T-helper 2 cell (primary cell): ENCODE measurements at regions not wholly inside any gene's neighbourhood (a gene's known extent, or its start where the extent isn't known, plus 50 kb on each side); places are given as distances from the start of the nearest gene placed in this dataset.
A peak's percentile ranks its signal among the peaks of the same experiment; 100 is the strongest.

Experiments used
- DNase-seq, 5 experiments: peaks; one replicate each; pipeline versions ENCODE4 v3.0.0 to v3.0.0-alpha.2; 2012 to 2022

DNA sequence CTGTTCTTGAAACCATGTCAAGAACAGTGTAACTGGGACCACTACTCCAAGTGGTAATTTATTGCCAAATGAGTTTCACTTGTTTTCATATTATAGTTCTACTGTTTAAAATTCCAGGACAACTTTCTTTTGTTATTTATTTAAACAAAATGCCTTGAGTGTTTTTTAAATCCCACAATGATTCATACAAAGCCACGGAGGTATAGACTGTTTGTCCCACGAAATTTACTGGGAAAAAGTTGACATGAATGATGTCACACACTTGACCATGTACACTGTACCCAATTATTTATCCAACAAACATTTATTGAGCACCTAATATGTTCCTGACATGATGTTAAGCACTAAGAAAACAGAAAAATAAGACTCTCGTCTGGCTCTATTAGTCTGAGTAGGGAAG, 243.9 kb upstream of the SIX2 start:
- no peak for DNase-seq

- no peak for DNase-seq
Measured at GRCh38 chr2:45250176-45250575, 240.9 kb upstream of the SIX2 start.

- DNase-seq = no peak
Measured at GRCh38 chr2:45248214-45248613, 239.0 kb upstream of the SIX2 start.

GRCh38 chr2:45244928-45245327, 235.7 kb upstream of the SIX2 start:
- DNase-seq = no peak

DNA sequence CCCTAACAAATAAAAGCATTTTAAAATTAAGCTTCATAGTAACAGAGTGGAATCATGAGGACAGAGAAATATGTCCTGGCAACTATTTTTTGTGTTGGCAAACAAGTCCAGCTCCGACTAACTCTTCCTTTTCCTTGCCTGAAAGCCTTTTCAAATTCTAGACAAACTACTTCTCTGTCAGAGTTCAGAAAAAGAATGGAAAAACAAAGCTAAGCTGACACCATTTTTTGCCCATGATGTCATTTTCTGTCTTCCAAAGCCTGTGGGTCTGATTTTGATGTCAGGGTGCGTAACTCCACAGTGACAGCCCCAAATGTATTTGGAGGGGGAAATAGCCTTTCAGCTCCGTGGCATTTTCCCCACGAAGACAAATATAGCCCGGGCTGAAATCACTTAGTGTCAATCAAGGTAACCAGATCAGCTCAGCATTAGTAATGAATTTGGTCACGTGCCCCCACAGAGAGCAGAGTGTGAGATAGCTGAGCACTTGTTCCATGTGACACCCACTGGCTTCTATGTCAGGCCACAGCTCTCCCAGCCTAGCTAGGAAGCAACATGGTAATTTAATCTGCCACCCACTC, 233.0 kb upstream of the SIX2 start:
- no peak for DNase-seq

GRCh38 chr2:45241061-45241561, 231.9 kb upstream of the SIX2 start:
- no peak for DNase-seq

DNA sequence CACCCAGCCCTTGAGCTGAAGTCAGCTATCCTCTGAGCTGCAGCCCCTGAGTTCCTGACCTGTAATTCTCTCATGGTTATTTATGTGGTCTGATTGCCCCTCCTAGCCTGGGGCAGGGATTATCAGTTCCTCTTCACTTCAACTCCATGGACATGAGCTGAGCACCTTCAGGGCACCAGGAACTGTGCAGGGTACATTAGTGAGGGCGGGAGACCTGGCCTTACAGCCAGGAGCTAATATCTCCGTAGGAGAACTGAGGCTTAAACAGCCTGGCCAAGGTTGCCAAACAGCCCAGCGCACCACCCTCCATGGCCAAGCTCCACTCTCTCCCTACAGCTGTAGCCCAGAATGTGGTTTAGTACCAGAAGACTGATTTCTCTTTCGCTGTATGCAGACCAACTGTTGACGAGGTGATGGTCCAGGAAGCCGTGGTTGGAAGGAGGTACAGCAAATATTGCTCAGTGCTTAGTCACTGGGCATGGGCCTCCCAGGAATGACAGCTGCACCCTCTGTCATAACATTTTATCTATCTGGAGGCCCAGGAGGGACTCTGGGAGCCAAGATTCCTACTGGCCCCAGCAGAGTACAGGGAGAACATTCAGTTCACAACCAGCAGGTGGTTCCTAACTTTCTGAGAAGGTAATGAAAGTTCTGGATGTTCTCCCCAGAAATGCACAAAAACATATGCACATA, 228.7 kb upstream of the SIX2 start:
- DNase-seq = peak in 1 of 5 experiments; percentile 11

GRCh38 chr2:45237128-45237527, 227.9 kb upstream of the SIX2 start:
- no peak for DNase-seq

- DNase-seq = no peak
Measured at GRCh38 chr2:45236268-45236667, 227.0 kb upstream of the SIX2 start.

DNA sequence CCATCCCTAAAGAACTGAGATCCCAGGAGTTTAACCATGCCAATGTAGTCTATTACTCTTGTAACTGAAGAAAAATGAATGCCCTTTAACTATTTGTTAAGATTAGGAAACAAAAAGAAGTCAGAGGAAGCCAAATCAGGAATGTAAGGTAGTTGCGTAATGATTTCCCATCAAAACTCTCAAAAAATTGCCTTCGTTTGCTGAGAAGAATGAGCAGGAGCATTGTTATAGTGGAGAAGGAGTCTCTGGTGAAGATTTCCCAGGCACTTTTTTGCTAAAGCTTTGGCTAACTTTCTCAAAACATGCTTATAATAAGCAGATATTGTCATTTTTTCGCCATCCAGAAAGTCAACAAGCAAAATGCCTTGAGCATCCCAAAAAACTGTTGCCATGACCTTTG, 224.0 kb upstream of the SIX2 start:
- no peak for DNase-seq

- DNase-seq = no peak
Measured at GRCh38 chr2:45232818-45233217, 223.6 kb upstream of the SIX2 start.

DNA sequence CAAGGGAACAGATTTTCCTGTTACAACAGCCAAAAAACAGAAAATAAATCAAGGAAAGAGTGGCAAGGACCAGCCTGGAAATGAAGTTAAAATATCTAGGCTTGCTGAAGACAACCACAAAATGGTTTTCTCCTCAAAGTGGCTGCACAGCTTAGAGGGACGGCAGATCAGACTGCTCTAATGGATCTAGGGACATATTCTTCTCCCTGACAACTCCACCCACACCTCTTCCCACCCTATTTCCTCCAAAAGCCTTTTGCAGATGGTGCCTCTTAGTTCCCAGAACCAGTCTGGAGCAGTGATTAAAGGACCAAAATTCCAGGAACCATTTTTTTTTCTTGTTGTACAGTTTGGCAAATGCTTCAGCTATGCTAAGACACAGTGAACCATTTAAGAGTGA, 220.2 kb upstream of the SIX2 start:
- no peak for DNase-seq

DNA sequence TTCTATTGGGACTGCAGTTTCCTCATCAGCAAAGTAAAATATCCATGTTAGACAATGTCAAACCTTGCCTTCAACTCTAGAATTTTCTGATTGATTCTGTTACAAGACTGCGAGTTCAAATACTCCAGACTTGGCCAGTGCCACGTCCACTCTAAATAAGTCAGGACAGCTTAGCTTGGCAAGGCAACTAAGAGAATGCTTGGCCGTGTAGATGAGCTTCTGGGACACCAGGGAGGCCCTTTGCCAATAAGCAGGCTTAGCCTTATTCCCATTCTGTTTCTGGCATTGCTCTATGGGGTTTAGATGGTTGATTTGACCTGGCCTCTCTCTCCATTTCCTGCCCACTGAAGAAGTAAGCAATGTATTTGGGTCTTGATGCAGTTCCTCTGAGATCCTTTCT, 218.1 kb upstream of the SIX2 start:
- DNase-seq = no peak

DNA sequence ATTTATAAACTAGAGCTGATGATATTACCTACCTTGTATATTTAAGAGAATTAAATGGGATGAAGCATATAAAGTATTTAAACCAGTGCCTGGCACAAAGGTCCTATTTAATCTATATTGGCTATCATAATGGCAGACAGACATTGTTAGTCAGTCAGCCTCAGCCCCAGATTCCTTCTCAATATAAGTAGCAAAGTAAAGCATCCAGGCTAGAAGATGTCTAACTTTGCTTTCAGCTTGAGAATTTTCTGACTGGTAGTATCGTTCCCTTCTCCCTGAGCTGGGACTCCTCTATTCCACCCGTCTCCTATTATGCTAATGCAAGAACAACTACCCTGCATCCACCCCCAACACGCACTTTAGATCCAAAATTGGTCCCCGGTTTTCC, 215.7 kb upstream of the SIX2 start:
- DNase-seq = no peak

DNA sequence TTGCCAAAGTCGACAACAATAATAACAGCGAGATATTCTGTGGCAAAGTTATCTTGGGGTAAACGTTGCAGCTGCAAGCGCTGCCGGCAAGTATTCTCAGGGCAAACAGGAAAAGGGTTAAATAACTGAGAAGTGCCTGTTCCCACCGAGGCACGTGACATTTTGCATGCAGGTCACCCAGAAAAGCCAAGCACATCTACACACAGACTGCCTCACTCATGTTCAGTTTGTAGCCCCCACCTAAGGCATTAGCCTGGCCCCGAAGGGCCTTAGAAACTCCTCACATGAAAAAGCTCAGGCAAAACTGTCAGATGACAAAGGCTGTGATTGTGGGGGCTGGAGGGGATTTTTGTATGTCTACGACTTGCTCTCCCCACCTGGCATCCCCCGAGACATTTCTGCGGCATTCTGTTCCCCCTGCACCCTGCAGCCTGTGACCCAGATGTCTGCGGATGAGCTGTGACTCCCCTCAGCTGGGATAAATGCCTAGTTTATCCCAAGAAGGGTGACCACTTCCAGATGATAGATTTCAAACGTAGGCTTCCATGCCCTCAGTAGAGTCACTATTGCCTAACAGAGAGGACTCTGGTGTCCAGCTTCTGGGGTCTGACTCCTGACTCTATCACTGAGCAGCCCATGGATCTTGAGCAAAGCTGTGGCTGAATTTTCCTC, 215.2 kb upstream of the SIX2 start:
- DNase-seq = peak in 1 of 5 experiments; percentile 21

GRCh38 chr2:45223531-45223930, 214.3 kb upstream of the SIX2 start:
- no peak for DNase-seq

- DNase-seq = no peak
Measured at GRCh38 chr2:45220227-45220626, 211.0 kb upstream of the SIX2 start.

- DNase-seq = no peak
Measured at GRCh38 chr2:45218931-45219339, 209.7 kb upstream of the SIX2 start.

DNA sequence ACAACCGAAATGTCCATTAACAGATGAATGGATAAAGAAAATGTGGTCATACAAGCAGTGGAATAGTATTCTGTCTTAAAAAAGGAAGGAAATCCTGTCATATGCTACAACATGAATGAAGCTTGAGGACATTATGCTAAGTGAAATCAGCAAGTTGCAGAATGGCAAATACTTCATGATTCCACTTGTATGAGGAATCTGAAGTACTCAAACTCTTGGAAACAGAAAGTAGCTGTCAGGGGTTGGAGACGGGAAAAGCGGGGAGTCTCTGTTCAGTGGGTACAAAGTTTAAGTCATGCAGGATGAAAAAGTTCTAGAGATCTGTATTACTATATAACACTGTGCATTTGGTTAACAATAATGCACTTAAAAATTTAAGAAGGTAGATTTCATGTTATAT, 209.0 kb upstream of the SIX2 start:
- no peak for DNase-seq

DNA sequence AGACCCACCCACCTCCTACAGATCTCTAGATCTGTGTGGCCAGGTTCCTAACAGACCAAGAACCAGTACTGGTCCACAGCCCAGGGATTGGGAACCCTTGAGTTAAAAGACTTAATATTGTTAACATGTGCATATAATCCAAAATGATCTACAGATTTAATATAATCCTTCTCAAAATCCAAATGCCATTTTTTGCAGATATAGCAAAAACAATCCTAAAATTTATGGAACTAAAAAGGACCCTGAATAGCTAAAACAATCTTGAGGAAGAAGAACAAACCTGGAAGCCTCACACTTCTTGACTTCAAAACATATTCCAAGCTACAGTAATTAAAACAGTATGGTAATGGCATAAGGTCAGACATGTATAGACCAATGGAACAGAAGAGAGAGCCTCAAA, 206.9 kb upstream of the SIX2 start:
- DNase-seq = no peak

- DNase-seq = no peak
Measured at GRCh38 chr2:45214550-45214949, 205.3 kb upstream of the SIX2 start.

- no peak for DNase-seq
Measured at GRCh38 chr2:45212953-45213635, 203.8 kb upstream of the SIX2 start.

- DNase-seq = no peak
Measured at GRCh38 chr2:45211636-45212035, 202.4 kb upstream of the SIX2 start.
